ENCODE measurements at regions not wholly inside any gene's neighbourhood (a gene's known extent, or its start where the extent isn't known, plus 50 kb on each side); places are given as distances from the start of the nearest gene placed in this dataset.

GRCh38 chr13:50358231-50359040 is 343.2 kb downstream of the KCNRG start:
- DNase-seq (ENCODE audit: low spot score), result no peak

GRCh38 chr13:50359041-50359367 is 343.8 kb downstream of the KCNRG start:
- DNase-seq (ENCODE audit: low spot score), result no peak

GRCh38 chr13:50359779-50360178 is 344.5 kb downstream of the KCNRG start:
- no peak for DNase-seq (ENCODE audit: low spot score)

GRCh38 chr13:50360637-50361036 is 345.4 kb downstream of the KCNRG start:
- no peak for DNase-seq (ENCODE audit: low spot score)

GRCh38 chr13:50361282-50361681 is 346.0 kb downstream of the KCNRG start:
- no peak for DNase-seq (ENCODE audit: low spot score)

GRCh38 chr13:50365408-50366391 is 350.5 kb downstream of the KCNRG start:
- DNase-seq (ENCODE audit: low spot score), result no peak

GRCh38 chr13:50366488-50367174 is 351.4 kb downstream of the KCNRG start:
- no peak for DNase-seq (ENCODE audit: low spot score)

- DNase-seq (ENCODE audit: low spot score), result no peak
Observed at GRCh38 chr13:50369646-50370045, 354.4 kb downstream of the KCNRG start.

- no peak for DNase-seq (ENCODE audit: low spot score)
Observed at GRCh38 chr13:50370303-50370950, 355.2 kb downstream of the KCNRG start.

- no peak for DNase-seq (ENCODE audit: low spot score)
Observed at GRCh38 chr13:50374517-50374916, 359.3 kb downstream of the KCNRG start.

GRCh38 chr13:50375792-50376191 is 360.5 kb downstream of the KCNRG start:
- DNase-seq (ENCODE audit: low spot score), result no peak

- DNase-seq (ENCODE audit: low spot score), result no peak
Observed at GRCh38 chr13:50376895-50377575, 361.8 kb downstream of the KCNRG start.

GRCh38 chr13:50377726-50378270 is 362.6 kb downstream of the KCNRG start:
- DNase-seq (ENCODE audit: low spot score), result no peak

- no peak for DNase-seq (ENCODE audit: low spot score)
Observed at GRCh38 chr13:50378509-50379044, 363.3 kb downstream of the KCNRG start.

- DNase-seq (ENCODE audit: low spot score), result no peak
Observed at GRCh38 chr13:50379584-50379983, 364.3 kb downstream of the KCNRG start.

GRCh38 chr13:50380905-50381304 is 365.7 kb downstream of the KCNRG start:
- DNase-seq (ENCODE audit: low spot score), result no peak

GRCh38 chr13:50382511-50382910 is 367.3 kb downstream of the KCNRG start:
- DNase-seq (ENCODE audit: low spot score), result no peak

GRCh38 chr13:50382951-50383350 is 367.7 kb downstream of the KCNRG start:
- DNase-seq (ENCODE audit: low spot score), result no peak

- no peak for DNase-seq (ENCODE audit: low spot score)
Observed at GRCh38 chr13:50384724-50385123, 369.5 kb downstream of the KCNRG start.

GRCh38 chr13:50386541-50387050 is 371.4 kb downstream of the KCNRG start:
- no peak for DNase-seq (ENCODE audit: low spot score)
